ENCODE measurements at regions not wholly inside any gene's neighbourhood (a gene's known extent, or its start where the extent isn't known, plus 50 kb on each side); places are given as distances from the start of the nearest gene placed in this dataset.

- Histone ChIP-seq H2BK12ac (ENCODE audit: low read depth, low read length) (no peak overlapping the region), H3K27ac (ENCODE audit: low read depth, low read length) (no peak overlapping the region), H3K18ac (ENCODE audit: extremely low read depth, low read length) (no peak overlapping the region), H4K20me1 (replicated peaks in 1 of 2; ENCODE audit: control insufficient read depth in 1 of 2, insufficient read depth in 2 of 2, low read length in 2 of 2) (no peaks in the 10 kb centered on the region), H3K79me1 (ENCODE audit: low read depth, low read length) (no peaks in the 10 kb centered on the region), H3K23ac (ENCODE audit: insufficient read length) (no peak overlapping the region), H2BK120ac (replicated peaks; ENCODE audit: low read depth, low read length) (no peak overlapping the region), H3K23me2 (ENCODE audit: low read depth, low read length) (no peaks in the 10 kb centered on the region), H4K5ac (ENCODE audit: insufficient read length, low read depth, low read length) (no peak overlapping the region), H2AK5ac (ENCODE audit: low read depth, low read length) (no peak overlapping the region), H3K36me3 (ENCODE audit: control insufficient read depth in 2 of 4, insufficient read depth in 4 of 4, low read length in 3 of 4) (no peaks in the 10 kb centered on the region), H3K9ac (replicated peaks in 1 of 4; ENCODE audit: extremely low read depth in 1 of 4, low read depth in 3 of 4, low read length in 3 of 4) (no peak overlapping the region), H3K4me2 (ENCODE audit: insufficient read depth in 1 of 2, low read depth in 2 of 2, low read length in 2 of 2) (no peak overlapping the region), H2BK5ac (ENCODE audit: low read depth, low read length) (no peak overlapping the region), H3K79me2 (ENCODE audit: control insufficient read depth in 1 of 2, insufficient read depth in 2 of 2, low read length in 2 of 2) (no peaks in the 10 kb centered on the region), H2BK20ac (ENCODE audit: low read length) (no peak overlapping the region), H3K4ac (replicated peaks; ENCODE audit: insufficient read length, low read depth, low read length) (no peak overlapping the region), H3K14ac (ENCODE audit: insufficient read length) (no peak overlapping the region), H4K8ac (ENCODE audit: extremely low read depth, insufficient read depth, low read length) (no peak overlapping the region), H3K4me1 (replicated peaks in 1 of 4; ENCODE audit: control insufficient read depth in 3 of 4, insufficient read depth in 4 of 4, low read length in 3 of 4) (no peaks in the 10 kb centered on the region), H4K91ac (replicated peaks; ENCODE audit: insufficient read length, low read length) (no peak overlapping the region), H2BK15ac (ENCODE audit: low read length) (no peak overlapping the region), H3K4me3 (ENCODE audit: extremely low read depth in 1 of 4, insufficient read depth in 2 of 4, low read depth in 3 of 4, low read length in 4 of 4) (no peak overlapping the region), H3K56ac (replicated peaks; ENCODE audit: insufficient read length, low read depth, low read length) (no peak overlapping the region), H3K9me3 (ENCODE audit: insufficient read depth in 2 of 2, low read depth in 1 of 2, low read length in 1 of 2) (no peaks in the 10 kb centered on the region), H3K27me3 (replicated peaks in 1 of 4; ENCODE audit: control insufficient read depth in 3 of 4, extremely low read depth in 1 of 4, insufficient read depth in 3 of 4, low read length in 3 of 4) (no peaks in the 10 kb centered on the region), H2AFZ (ENCODE audit: low read length) (no peak overlapping the region)
- DNase-seq (ENCODE audit: low read depth in 1 of 2, low spot score in 2 of 2) (no peak), FAIRE-seq (no peak)
- POLR2A ChIA-PET (ENCODE audit: partially characterized antibody) = no interaction called here
- 97% methylated on average over 1 of the region's 1 CpG; no CpG with 5 or more reads in 1 of the 2 experiments for WGBS, 2 experiments (ENCODE audit: extremely low coverage in 1 of 2, insufficient coverage in 1 of 2, insufficient read length in 1 of 2, insufficient replicate concordance in 2 of 2, low coverage in 1 of 2, low lambda C conversion rate in 2 of 2, missing lambda C conversion rate in 1 of 2)
- TF ChIP-seq NANOG (IDR thresholded peaks at IDR 0.05; ENCODE audit: insufficient read depth, low read depth, low read length, poor library complexity, severe bottlenecking) (no peak), BRCA1 (IDR thresholded peaks at IDR 0.05; ENCODE audit: low read depth, low read length) (no peak), RXRA (IDR thresholded peaks at IDR 0.05; ENCODE audit: insufficient read depth, low read depth, low read length) (no peak), CHD2 (IDR thresholded peaks at IDR 0.05; ENCODE audit: low read length) (no peak), KDM1A (IDR thresholded peaks at IDR 0.05; ENCODE audit: borderline replicate concordance, low read length) (no peak), CTBP2 (IDR thresholded peaks at IDR 0.05; ENCODE audit: borderline replicate concordance, insufficient read depth, insufficient read length, low read length) (no peak), SP4 (IDR thresholded peaks at IDR 0.05; ENCODE audit: low read length) (no peak), SIX5 (IDR thresholded peaks at IDR 0.05; ENCODE audit: low read depth, low read length) (no peak), TAF7 (optimal IDR thresholded peaks at IDR 0.05; ENCODE audit: borderline replicate concordance, low read depth, low read length) (no peak), ATF2 (IDR thresholded peaks at IDR 0.05; ENCODE audit: low read length) (no peak), EGR1 (IDR thresholded peaks at IDR 0.05; ENCODE audit: borderline replicate concordance, low read depth, low read length) (no peak), CEBPB (IDR thresholded peaks at IDR 0.05; ENCODE audit: low read depth, low read length) (no peak), BACH1 (IDR thresholded peaks at IDR 0.05; ENCODE audit: low read length) (no peak), CREB1 (IDR thresholded peaks at IDR 0.05) (no peak), RBBP5 (IDR thresholded peaks at IDR 0.05; ENCODE audit: borderline replicate concordance, low read depth, low read length) (no peak)
- CTCF ChIA-PET (ENCODE audit: partially characterized antibody) = interaction anchor here (0.6 kb wide), 1 partner anchor 12 kb away, joined by 4 read pairs; no protein-coding TSS in a partner anchor
Measured at GRCh38 chr7:17140406-17140805, 158.0 kb upstream of the AHR start.
